Vagina (tissue), 2 donors: ENCODE measurements at regions not wholly inside any gene's neighbourhood (a gene's known extent, or its start where the extent isn't known, plus 50 kb on each side); places are given as distances from the start of the nearest gene placed in this dataset.
"Not testable (repeated sequence)": the region's sequence is repeated elsewhere in the genome, so short reads cannot be mapped to it uniquely, and the experiment has no call there.

Source experiments
- CTCF ChIP-seq, 3 experiments: fragments of 450-650 bp in 2 of 3; fragments of 200-600 bp in 1 of 3; sonication (generic) in 1 of 3; IDR thresholded peaks; one replicate each; pipeline ENCODE4 v1.5.1; 2017 to 2019; ENCODE audit warnings: antibody characterized with exemption in 3 of 3, mild to moderate bottlenecking in 2 of 3, moderate library complexity in 2 of 3
- POLR2A ChIP-seq, 2 donors: fragments of 450-650 bp; IDR thresholded peaks; one replicate each; pipeline ENCODE4 v1.6.1; 2017; ENCODE audit warnings: antibody characterized with exemption in 2 of 2, mild to moderate bottlenecking in 2 of 2, moderate library complexity in 2 of 2
- POLR2AphosphoS5 ChIP-seq, 2 donors: sonication (generic); formaldehyde crosslinking; IDR thresholded peaks; one replicate each; pipeline ENCODE4 v1.9.0; 2017; ENCODE audit warnings: antibody characterized with exemption in 2 of 2, mild to moderate bottlenecking in 2 of 2, low read depth in 1 of 2; ENCODE audit not compliant: insufficient read depth in 1 of 2

DNA sequence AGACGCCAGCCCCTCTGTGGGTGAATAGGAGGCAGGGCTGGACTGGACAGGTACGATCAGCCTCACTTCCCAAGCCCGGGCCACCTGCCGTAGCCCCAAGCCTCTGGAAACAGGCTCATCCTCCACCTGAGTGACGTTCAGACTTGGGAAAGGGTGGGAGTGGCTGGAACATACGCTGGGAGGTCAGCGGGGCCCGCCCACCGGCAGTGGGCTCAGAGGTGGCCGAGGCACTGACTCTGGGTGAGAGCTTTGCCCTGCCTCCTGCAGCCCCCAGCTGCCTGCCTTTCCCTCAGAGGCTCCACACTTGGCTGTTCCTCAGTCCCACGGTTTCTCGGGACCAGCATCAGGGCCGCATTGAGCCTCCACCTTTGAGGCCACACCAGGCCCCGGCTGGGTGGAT, 123.8 kb upstream of the FOXD4L5 start:
- not testable (repeated sequence) for TF ChIP-seq POLR2AphosphoS5 (IDR thresholded peaks at IDR 0.05; ENCODE audit: insufficient read depth in 1 of 2, low read depth in 1 of 2); CTCF (IDR thresholded peaks at IDR 0.05); POLR2A (IDR thresholded peaks at IDR 0.05)
